HG03354 (cell line): ENCODE measurements at regions not wholly inside any gene's neighbourhood (a gene's known extent, or its start where the extent isn't known, plus 50 kb on each side); places are given as distances from the start of the nearest gene placed in this dataset.
"Not testable (repeated sequence)": the region's sequence is repeated elsewhere in the genome, so short reads cannot be mapped to it uniquely, and the experiment has no call there.

Source experiments
- ATAC-seq: cut with Tn5 transposase; IDR thresholded peaks from one replicate; pipeline ENCODE4 v1.9.1; 2021; ENCODE audit warnings: mild to moderate bottlenecking; ENCODE audit not compliant: unreplicated experiment, poor library complexity, severe bottlenecking

DNA sequence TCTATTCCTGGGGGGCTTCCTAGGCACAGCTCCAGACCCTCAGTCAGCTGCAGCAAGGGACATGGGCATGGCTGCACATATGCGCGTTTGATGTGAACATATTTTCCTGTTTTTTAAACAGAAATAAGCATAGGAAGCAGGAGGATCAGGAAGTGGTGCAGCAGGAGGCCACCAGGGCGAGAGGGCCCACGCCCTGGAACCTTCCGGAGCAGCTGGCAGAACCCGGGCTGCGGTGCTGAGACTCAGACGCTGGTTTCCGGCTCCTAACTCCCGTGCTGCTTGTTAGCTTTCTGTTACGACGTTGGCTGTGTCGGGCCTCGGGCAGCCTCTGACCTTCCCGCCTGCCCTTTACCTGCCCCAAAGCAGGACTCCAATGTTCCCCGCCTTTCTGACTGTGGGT, 5399.5 kb upstream of the TPTE start:
- ATAC-seq: not testable (repeated sequence)

DNA sequence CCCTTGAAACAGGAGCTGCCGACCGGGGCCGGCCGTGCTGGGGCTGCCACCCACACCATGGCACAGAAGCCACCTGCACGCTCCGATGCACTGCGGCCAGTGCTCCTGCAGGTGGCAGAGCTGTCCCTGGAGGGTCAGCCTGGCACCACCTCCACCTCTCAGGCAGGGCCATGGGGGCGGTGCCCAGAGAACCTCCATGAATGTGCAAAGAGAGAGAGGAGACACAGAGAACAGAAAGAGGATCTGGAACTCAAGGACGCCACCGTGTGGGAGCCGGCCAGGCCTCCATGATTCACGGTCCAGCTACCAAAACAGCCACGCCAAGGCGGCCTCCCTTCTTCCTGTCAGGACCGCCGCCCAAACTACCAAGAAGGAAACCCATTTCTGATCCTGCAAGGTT, 5397.7 kb upstream of the TPTE start:
- not testable (repeated sequence) for ATAC-seq

DNA sequence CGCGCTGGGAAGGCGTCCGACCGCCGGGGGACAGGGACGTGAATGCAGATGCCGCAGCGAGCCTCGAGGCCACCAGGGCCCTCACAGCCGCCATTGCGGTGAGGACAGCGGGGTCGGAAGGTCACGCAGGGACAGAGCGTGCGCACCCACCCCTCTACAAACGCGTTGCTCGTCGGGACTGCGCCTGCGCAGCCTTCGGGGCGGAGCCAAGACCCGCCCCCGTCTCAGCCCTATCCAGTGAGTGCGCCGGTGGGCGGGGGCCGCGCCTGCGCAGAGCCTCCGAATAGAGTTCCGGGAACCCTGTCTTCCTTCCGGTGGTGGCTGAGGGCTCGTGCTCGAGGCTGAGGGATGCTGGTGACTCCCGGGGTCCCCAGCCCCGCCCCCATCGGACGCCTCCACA, 5393.1 kb upstream of the TPTE start:
- peak; percentile 95 for ATAC-seq

DNA sequence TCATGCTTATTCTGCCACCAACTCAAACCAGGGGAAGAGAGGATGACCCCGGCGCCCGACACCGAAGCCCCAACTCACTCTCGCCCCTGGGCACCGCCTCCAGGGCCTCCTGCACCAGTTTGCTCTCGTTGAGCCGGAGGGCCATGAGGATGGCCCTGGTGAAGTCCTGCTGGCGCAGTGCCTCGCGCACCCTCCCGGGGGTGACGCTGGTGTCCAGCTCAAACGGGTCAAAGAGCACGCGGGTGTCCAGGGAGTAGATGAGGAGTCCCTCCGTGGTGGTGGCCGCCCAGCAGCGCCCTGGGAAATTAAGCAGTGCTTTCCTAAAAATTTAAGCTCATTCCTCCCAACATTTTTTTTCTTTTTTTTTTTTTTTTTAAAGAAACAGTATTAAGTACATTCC, 5387.6 kb upstream of the TPTE start:
- ATAC-seq: not testable (repeated sequence)

DNA sequence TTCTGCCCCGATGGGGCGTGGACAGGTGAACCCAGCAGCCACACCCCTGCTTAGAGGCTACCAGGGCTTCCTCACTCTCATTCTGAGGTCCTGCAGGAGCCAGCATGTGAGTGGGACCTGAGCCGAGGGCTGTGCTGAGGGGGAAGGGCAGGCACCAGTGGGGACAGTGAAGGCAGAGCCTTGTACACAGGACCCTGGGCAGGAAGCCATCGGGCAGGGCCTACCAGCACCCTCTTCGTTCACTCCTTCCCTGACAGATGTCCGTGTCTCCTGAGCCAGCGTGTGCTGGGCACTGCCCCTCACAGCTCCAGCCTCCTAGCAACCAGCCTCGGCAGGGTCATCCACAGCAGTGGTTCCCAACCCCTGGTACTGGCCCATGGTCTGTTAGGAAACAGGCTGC, 5385.0 kb upstream of the TPTE start:
- not testable (repeated sequence) for ATAC-seq

DNA sequence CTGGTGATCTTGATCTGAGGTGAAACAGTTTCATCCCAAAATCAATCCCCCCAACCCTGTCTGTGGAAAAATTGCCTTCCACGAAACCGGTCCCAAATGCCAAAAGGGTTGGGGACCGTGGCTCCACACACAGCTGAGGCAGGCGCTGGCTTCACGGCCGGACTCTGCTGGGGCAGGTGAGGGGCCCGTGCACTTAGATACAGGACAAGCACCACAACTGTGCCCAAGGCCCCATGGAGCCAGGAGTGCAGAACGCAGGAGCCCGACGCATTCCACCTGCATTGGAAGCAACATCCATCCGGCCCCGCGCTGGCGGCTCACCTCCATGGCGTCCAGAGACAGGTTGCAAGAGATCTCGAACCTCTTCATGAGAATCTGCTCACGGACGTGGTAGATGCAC, 5384.4 kb upstream of the TPTE start:
- ATAC-seq: not testable (repeated sequence)

DNA sequence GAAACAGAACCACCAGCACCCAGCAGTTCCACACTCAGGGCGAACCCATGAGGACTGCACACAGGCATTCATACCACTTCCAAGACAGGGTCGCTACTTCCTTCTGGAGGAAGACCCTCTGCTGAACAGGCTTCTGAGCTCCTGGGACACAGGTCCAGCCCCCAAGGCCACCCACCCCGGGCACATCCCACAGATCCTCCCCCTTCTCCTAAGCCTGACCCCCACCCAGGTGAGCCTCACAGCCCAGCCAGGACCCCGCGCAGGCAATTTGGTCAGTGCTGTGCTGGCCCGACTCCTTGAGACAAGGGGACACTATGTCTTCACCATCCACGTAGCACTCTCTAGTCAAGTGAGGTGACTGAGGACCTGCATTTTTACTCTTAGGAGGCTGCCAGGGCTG, 5382.7 kb upstream of the TPTE start:
- ATAC-seq: not testable (repeated sequence)

DNA sequence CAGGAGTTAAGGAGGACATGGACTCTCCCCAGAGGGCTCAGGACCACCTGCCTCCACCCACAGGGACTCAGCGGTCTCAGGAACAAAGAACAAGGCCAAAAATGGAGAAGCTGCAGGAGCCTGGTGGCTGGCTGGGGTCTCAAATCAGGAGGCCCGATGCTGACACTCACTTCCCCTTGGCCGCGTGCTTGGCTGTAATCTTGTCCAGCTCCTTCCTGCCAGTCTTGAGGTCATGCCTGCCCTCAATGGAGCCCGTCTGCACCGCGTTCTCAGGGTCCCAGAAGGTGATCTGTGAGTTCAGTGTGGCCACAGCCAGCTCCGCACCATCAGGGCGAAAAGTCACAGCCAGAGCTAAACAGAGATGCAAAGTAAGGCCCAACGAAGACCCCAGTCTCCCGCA, 5381.9 kb upstream of the TPTE start:
- not testable (repeated sequence) for ATAC-seq

DNA sequence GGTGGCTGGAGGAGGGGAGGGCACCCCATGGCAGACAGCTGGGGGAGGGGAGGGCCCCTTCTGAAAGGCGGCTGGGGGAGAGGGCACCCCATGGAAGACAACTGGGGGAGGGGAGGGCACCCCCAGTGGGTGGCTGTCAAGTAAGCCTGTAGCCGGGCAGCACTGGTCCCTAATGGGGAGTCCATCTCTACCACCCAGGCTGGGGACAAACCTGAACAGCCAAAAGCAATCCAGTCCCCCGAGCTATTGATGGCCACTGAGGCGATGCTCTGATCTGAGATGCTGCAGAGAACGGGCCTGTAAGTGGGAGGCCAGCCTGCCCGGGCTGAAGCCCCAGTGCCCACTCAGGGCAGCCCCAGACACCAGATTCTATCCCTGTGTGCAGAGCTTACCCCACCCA, 5378.4 kb upstream of the TPTE start:
- ATAC-seq: not testable (repeated sequence)

DNA sequence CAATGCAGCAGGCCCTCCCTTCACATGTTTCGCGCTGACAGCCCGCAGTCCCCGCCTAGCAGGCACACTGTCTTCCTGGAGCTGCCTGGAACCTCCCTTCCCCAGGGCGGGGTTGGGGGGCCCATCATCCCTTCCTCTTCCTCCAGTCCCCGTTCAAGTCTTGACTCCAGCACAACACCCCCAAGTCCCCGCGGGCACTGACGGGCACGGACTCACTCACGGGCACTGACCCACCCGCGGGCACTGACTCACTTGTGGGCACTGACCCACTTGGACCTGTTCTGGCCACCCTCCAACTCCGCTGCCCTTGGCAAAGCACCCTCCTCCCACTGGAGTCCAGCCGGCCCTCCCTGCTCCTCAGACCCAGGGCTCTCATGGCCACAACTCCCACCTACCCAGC, 5376.7 kb upstream of the TPTE start:
- not testable (repeated sequence) for ATAC-seq

DNA sequence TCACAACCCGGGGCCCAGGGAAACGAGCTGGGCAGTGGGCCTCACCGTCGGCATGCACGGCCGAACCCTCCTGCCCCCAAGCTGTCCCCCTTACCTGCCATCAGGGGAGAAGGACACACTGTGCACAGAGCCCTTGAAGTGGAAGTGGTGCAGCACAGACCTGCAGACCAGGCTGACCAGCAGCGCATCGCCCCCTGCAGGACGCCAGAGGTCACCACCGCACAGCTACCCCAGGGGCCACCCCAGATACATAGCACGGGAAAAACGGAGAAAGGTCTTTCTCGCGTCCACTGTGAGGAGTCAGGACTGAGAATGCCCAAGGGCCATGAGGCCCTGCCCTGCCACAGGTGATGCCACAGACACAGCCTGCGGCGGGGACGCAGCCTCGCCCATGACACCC, 5373.7 kb upstream of the TPTE start:
- not testable (repeated sequence) for ATAC-seq

DNA sequence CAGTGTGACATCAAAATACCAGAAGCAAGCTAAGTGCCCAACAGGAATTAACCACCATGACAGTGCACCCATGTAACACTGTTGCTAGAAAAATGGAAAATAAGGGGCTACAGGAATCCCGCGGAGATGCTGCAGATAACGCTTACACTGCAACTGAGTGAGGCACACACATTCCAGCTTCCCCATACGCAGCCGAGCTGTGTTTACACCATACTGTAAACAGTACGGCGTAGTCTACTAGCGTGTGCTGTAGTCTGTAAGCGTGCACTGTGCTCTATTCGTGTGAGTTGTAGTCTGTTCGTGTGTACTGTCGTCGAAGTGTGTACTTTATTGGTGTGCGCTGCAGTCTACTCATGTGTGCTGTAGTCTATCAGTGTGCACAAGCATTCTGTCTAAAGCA, 5372.2 kb upstream of the TPTE start:
- not testable (repeated sequence) for ATAC-seq

DNA sequence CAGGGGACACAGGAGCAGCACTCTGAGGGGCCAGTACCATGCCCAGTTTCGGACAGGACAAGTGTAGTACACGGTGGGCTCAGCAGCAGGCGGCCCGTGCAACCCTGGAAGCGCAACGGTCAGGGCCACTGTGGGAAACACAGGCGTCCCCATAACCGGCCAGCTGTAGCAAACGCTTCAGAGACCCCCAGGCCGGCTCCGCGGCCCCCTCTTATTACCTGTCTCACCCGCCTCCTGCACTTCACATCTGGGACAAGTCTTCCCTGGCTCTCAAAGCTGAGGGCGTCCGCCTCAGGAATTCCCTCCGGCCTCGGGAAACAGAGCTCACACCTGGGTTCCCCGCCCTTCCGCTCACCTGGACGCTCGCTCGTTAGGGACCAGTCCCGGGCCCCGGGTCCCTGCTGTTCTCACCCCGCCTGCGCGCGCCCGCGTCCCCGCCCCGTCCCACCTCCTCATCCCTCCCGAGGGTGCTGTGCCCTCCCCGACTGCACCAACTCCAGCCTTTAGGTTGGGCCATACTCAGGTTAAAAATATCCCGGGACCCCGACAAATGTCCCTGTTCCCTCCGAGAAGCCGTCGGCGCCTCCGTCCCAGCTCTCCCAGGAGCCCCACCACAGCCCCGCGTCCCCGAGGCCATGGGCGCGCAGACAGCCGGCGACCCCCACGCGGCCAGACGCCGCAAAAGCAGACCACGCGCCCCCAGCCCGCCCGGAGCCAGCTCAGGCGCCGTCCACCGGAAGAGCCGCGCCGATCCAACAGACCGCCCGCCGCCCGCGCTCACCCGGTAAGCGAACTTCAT, 5367.3 kb upstream of the TPTE start:
- not testable (repeated sequence) for ATAC-seq

DNA sequence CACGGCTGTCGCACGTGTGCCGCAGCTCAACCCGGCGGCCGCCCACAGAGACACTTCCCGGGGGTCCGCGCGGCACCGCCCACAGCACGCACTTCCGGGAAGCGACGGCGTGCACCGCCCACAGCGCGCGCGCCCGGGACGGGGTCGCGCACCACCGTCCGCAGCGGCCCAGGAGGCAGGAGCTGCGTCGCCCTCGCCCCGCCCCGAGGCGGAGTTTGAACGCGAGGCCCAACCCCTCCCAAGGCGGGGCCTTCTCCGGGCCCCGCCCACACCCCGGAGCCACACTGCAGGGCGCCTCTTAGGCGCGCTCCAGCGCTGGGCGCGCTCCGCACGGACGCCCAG, 5366.8 kb upstream of the TPTE start:
- ATAC-seq: peak; percentile 96

DNA sequence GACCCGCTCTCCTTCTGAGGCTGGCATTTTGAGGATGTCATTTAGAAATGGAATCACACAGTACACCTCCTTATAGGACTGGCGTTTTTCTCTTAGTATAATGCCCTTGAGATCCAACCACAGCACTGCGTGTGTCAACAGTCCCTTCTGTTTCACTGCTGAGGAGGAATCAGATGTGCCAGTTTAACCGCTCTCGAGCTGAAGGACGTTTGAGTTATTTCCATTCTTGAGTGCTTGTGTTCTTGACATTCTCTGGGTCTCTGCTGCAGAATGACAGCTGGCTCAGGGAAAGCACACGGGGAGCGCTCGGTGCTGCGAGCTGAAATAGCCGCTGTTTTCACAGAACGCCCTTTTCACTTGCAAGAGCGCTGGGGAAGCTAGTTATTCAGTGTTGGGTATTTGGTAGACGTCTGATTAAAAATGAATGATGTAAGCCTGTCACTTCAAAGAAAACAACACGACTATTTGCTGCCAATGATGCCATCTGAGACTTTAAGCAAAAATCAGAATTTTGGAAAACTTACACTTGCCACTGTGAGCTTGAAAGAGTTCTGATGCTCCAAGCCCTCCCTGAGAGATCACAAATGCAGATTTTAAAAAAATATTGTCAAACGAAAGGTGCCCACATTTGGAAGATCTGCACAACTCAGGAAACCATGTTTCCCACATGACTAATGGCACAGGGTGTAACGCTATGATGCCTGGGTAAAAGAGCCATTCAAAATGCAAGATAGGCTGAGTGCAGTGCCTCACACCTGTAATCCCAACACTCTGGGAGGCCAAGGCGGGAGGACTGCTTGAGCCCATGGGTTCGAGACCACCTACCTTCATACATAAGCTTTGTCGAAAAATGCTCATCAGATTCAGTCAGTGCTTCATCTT, 5358.4 kb upstream of the TPTE start:
- not testable (repeated sequence) for ATAC-seq

DNA sequence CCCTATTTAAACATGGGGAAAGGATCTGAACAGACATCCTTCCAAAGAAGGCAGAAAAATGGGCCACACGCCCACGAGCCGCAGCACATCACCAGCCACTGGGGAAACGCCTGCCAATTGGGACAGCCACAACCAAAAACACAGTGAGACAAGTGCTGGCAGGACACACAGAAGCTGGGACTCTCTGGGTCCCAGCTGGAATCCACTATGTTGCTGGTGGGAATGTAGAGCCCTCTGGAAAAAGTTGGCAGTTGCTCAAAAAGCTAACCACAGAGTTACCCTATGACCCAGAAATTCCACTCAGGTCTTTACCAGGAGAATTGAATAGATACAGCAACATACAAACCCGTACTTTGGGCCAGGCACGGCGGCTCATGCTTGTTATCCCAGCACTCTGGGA, 5355.6 kb upstream of the TPTE start:
- not testable (repeated sequence) for ATAC-seq
